ENCODE measurements at regions not wholly inside any gene's neighbourhood (a gene's known extent, or its start where the extent isn't known, plus 50 kb on each side); places are given as distances from the start of the nearest gene placed in this dataset.

DNA sequence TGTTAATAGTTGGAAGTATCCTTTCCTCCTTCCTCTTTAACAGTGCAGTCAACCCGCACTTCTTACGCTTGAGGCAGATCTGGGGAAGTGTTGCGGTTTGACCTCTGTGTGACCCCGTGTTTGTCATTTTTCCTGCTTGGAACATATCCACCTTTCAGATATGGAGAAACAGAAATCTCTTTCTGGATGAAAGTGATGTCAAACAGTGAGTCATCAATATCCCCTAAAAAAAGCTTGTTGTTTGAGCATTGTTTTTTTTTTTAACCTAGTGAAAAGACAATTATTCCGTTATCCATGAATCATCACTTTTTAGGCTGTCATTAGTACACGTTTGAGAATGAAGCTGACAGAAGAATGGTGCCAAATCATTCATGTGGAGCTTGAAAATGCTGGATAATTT, 293.7 kb downstream of the ARPP21 start:
- no peak for TF ChIP-seq CTCF (IDR thresholded peaks at IDR 0.05; ENCODE audit: low read depth, low read length)
- no peak for TF ChIP-seq EZH2phosphoT487 (IDR thresholded peaks at IDR 0.05; ENCODE audit: low read depth)

Measured in OCI-LY3 (cell line).